Activated CD4-positive, alpha-beta T cell treated with anti-CD3 and anti-CD28 coated beads for 24 hours (primary cell): ENCODE measurements at regions not wholly inside any gene's neighbourhood (a gene's known extent, or its start where the extent isn't known, plus 50 kb on each side); places are given as distances from the start of the nearest gene placed in this dataset.

ENCODE experiments used
- DNase-seq, 2 donors: peaks; one replicate each; pipeline ENCODE4 v3.0.0-alpha.2; 2020; ENCODE audit warnings: low read depth in 2 of 2

DNA sequence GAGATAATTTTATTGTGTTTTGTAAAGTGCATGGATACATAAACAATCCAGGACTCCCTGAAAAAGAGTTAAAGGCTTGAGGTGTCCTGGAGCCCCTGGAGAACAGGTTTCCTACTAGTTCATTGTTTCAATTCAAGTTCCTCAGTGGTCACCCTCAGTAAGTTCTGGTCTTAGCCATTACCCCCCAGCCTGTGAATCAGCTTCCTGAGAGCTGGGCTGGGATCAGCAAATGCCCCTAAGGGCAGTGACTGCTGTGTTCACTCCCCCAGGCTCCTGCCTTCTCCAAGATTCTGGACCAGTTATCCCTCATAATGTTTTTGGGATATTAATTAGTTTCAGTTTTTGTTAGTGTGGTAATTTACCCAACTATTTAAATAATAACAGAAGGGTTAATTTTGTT is 151.6 kb upstream of the PRSS58 start:
- DNase-seq, result no peak

DNA sequence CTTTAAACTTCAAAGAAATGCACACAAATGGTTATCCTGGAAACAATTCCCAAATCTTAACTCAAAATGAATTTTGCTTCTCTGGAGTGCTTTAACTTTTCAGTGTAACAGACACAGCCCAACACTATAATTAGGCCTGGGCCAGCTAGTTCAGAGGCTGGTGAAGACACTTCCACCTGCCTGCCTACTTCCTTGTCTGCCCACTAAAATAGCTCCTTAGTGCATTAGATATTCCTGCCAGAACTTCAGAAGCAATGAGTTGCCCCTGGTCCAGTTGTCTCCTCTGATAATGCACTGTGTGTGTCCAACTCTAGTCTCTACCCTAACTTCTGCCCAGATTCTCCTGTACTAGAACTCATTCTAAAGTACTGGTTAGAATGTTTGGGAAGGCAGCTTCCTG is 150.9 kb upstream of the PRSS58 start:
- DNase-seq, result no peak

DNA sequence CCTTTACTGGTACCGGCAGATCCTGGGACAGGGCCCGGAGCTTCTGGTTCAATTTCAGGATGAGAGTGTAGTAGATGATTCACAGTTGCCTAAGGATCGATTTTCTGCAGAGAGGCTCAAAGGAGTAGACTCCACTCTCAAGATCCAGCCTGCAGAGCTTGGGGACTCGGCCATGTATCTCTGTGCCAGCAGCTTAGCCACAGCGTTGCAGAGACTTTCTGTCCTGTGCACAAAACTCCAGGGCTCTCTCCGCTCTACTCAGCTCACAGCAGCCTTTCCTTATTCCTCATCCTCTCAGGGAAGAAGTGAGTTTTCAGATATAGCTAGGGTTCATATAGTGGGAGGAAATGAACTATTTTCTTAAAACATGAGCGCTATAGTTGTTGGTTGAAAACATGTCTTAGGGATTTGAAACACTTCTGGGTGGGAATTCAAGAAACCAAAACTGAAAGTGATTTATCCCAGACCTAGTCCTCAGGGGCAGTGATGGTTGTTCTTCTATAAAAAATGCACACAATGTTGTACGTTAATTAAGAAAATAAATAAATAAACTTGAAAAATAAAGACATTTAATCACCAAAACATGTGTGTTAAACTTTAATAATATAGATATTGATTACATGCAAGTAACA is 150.2 kb upstream of the PRSS58 start:
- no peak for DNase-seq

DNA sequence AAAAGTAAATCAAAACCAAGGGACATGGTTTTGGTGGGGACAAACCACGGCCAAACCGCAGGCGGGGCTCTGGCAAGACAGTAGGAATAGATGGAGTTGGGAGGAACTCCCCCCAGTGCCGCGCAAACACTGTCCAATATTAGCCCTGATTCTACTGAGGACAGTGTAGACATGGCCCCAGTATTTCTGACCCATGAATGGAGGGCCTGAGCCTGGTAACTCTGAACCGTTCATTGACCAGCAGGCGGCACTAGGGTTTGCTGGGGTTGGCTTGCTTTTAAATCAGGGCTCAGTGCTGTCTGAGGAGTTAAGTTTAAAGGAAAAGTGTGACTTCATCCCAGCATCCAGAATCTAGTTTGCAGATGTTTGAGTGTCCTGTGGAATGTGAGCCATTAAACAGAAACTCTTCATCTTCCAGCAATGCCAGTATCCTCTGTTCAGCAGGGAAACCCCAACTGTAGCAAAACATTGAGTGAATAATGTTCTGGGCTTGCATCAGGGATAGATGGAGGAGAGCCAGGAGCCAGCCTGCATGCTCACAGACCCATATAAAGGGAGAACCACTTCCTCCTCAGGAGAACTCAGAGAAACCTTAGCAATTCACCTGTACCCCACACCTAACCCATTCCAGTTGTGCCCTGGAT is 147.4 kb upstream of the PRSS58 start:
- DNase-seq, result no peak

DNA sequence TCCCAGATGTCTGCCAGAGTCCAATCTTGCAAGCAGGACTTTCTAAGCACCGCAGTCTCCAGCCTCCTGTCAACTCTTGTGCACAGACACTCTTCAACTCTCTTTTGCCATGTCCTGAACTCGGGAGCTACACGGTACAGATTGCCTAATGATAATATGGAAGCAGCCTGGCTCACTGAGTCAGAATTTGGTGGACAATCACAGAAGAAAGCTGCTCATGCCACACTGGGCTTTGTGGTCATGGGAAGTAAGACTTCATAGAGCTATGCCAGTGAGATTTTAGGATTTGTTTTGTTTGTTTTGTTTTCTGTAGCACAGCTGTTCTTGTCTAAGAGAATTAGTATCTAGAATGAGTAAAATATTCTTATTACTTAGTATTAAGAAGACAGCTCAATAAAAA is 144.1 kb upstream of the PRSS58 start:
- DNase-seq, result no peak

DNA sequence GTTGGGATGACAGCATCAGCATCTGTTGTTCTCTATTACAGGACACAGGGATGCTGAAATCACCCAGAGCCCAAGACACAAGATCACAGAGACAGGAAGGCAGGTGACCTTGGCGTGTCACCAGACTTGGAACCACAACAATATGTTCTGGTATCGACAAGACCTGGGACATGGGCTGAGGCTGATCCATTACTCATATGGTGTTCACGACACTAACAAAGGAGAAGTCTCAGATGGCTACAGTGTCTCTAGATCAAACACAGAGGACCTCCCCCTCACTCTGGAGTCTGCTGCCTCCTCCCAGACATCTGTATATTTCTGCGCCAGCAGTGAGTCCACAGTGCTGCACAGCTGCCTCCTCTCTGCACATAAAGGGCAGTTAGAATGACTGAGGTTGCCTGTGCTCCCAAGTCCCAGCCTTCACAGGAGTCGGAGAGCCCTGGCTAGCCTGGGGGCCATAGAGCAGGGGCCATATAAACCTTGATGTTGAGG is 142.2 kb upstream of the PRSS58 start:
- DNase-seq, result no peak

DNA sequence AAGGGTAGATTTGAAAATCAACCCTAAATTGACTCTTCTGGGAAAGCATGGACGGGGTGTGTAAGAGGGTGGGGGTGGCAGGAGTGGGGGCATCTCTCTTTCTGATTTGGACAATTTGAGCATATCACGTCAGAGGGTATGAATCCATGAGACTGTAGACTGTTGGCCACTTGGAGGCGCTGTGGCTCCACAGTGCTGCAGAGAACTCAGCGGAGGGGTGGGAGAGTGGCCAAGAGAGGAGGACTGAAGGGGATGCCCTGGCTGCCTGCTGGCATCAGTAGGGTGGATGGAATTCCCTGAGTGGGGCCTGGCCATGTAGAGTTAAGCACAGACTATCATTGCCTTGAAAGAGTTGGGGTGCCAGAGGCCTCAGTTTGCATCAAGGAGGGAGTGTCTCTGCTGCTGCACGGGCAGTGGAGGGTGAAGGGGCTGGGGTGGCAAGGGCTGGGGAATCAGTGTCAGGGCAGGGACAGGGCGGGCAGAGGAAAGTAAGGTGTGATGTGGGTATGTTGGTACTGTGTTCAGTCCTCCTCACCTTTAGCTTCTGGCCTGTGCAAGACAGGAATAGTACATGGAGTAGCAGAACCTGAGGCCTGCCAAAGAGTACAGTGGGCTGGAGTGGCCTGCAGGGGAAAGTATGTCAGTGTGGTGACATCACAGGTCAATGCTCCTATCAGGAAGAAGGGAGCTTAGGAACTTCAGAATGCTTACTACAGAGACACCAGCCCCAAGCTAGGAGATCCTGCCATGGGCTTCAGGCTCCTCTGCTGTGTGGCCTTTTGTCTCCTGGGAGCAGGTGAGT is 133.5 kb upstream of the PRSS58 start:
- DNase-seq, result peak in 1 of 2 donors; percentile 44

DNA sequence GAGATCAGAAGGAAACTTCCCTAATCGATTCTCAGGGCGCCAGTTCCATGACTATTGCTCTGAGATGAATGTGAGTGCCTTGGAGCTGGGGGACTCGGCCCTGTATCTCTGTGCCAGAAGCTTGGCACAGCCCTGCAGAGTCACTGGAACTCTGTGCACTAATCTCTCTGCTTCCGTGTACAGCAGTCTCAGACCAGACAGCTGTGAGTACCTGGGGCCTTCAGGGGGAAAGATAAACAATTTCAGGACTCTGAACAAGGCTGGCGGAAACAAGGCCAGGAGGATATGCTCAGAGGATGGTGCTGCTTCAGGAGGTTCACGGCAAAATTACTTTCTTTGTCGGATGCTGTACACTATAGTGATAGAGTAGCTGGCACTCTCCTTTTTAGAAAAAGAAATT is 131.7 kb upstream of the PRSS58 start:
- no peak for DNase-seq

DNA sequence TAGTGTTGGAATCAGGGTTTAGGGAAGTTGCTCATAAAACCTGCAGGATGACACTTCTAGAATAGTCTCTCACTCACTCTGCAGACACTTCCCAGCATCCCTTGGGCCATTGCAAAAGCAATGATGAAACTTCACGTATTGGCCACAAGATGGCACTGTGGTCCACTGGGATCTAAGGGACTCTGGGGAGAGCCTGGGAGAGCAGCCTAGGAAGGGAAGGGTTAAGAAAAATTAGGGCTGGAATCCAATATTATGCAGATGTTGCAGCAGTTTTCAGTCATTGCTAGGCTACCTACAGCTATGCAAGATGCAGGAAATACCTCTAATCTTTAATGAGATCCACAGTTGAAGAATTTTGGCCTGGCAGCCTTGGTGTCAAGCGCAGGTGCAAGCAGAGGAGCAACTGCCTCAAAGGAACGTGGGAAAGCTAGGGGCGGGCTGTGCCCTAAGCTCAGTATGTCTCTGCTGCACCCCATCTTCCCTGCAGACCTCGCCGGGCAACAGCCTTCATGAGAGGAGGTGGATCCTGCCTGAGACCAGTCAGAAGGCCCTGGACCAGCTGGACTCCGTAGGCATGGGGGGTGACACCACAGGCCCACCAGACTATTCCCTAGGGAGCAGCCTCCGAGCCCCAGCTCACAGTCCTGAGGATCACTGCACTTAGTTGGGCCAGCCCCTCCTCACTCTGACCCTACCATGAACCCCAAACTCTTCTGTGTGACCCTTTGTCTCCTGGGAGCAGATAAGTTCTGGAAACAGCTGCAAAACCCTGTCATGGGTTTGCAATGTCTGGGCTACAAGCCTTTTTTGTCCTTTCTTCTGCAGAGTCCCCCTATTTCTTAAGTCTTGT is 127.9 kb upstream of the PRSS58 start:
- DNase-seq, result peak in 1 of 2 donors; percentile 11

DNA sequence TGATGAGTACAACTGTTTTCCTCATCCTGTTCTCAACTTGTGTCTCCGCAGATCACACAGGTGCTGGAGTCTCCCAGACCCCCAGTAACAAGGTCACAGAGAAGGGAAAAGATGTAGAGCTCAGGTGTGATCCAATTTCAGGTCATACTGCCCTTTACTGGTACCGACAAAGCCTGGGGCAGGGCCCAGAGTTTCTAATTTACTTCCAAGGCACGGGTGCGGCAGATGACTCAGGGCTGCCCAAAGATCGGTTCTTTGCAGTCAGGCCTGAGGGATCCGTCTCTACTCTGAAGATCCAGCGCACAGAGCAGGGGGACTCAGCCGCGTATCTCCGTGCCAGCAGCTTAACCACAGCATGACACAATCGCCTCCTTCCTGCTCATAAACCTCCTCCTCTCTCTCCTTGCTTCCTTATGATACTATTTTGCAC is 126.7 kb upstream of the PRSS58 start:
- peak in 1 of 2 donors; percentile 34 for DNase-seq

DNA sequence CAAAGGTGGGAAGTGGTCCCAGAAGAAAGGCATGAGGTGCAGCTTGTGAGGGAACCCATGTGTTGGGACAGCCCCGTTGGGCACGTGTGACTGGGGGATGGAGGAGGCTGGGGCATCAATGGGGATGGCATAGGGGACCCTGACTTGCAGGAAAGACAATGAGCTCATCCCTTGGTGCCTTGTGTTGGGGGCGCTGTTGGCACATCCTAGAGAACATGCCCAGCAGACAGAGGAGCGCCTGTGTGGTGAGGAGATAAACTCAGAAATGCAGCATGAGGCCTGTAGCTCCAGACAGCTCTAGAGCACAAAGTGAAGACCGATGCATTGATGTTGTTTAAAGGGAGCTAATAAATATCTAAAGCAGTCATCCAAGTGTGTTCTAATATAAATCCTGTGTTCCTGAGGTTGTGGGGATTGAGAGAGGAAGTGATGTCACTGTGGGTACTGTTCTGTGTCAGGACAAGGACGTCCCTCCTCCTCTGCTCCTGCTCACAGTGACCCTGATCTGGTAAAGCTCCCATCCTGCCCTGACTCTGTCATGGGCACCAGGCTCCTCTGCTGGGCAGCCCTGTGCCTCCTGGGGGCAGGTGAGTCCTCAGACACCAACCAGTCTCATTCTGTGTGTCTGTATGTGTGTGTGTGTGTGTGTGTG is 126.1 kb upstream of the PRSS58 start:
- DNase-seq, result no peak

DNA sequence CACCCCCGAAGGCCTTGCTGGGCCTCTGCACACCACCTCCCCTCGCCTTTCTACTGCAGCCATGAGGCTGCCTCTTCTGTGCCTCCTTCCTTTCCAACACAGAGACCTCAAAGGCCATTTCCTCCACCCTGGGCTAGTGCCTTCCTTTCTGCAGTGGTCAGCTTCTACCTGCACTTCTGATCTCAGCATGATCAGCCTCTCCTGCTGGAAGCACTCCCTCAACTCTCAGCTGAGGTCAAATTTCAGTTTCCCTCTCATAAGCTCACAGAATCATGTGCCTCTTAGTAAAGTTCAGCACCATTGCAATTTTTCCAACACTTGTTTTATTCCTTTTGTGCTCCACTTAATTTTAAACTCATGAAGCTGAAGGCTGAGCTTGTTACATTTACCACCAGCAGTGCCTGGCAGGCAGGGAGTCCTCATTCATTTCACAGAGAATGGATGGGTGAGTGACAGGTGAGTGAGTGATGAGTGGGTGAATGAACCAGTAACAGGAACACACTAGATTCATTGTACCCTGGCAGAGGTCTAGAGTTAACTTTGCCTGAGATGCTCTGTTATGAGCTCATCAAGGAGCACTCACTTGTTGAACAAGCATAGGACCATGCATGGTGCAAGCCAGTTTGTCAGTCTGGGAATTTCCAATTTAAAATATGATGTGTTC is 124.0 kb upstream of the PRSS58 start:
- no peak for DNase-seq

DNA sequence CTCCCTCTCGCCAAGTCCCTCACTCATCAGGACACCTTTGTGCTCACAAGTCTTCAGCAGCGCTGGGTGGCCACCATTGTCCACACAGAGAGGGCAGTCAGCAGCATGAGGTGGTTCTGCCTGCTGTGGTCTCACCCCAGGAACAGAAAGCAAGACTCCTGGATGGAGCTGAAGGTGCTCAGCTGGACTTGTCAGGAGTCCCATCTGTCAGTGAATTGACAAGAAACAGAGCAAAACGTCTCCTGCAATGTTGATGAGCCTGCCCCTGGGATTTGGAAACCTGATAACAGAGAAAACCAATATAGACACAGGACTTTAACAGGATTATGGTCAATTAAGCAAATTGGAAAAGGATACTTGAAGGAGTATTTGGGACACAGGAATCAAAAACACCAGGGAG is 122.2 kb upstream of the PRSS58 start:
- DNase-seq, result no peak

DNA sequence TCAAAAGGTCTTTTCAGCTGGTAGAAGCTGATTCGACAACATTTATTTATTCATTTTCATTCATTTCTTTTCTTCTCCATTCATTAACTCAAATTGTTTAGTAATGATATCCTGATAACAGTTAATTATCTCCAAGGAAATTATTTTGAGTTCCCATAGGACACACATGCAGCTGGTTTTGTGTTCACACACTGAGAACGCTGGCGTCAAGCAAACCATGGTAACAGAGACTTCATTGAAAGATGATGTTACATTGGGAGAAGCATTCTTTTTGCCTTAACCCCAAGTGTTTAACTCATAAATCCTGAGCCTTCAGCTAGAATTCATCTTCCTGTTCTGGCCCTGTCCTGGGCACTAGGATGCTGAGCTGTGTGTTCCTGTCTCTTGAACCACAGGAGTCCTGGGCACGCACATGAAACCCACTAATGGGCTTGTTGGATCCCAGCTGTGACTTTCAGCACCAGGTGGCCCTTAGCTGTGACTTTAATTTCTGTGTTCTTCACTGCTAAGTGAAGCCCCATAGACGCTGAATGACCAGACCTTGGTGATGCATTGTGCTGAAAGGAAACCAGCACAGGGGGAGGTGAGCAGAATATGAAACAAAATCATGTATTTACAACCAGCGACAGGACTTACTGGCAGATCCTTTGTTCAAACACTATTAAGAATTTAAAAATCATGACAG is 121.5 kb upstream of the PRSS58 start:
- no peak for DNase-seq

DNA sequence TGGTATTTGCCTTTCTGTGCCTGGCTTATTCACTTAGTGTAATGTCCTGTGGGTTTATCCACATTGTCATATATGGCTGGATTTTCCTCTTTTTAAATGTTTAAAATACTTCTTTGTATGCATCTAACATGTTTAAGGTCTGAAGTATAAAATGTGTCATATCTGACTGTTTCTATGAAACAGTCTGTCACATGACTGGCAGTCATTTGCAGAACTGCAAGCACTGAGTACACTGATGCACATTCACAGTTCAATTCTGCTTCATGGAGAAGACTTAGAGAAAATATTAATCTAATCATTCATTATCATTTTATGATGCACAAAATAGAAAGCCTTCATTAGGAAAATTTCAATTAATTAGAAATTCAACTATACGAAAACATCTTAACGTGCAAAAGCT is 119.7 kb upstream of the PRSS58 start:
- DNase-seq, result no peak

DNA sequence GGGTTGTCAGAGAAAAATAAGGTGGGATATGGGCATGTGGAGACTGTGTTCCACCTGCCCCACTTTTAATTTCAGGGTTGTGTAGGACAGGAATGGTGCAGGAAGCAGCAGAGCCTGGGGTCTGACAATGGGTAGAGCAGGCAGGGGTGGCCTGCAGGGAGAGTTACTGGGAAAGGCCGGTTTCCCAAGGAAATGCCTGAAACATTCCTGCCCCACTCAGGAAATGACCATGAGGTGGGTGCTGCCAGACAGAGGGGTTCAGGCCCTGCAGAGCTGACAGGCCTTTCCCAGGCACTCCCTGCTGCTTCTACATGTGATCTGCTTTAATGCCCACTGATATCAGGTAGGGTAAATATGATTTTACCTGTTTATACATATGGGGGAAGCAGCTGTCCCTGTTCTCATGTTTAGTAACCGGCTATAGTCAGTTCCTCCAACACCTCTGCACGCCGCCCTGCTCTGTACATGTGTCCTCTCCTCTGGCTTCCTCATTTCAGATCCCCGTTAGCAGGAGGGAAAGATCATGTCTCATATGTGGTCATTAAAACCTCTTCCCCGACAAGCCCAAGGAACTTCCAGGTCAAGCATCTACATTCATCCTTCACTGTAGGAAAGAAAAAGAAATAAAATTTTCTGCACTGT is 118.6 kb upstream of the PRSS58 start:
- DNase-seq, result no peak

DNA sequence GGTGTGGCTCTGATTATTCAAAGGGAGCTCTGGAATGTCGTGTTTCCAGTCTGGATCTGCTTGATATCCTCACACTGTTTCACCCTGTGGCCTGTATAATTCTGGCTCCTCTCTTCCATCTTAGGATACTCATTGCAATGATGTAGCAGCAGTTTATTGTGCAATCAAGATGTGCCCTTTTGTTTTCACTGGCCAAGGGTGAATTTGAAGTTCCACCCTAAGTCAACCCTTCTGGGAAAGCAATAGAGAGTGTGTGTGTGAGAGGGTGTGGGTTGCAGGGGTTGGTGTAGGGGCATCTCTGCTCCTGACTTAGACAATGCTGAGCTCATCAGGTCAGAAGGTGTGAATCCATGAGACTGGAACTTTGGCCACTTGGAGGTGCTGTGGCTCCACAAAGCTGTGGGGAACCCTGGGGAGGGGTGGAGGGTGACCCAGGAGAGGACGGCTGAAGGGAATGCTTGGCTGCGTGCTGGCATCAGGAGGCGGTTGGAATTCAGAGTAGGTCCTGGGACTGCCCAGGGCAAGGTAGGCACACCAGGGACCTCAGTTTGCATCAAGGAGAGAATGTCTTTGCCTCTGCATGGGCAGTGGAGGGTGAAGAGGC is 118.0 kb upstream of the PRSS58 start:
- DNase-seq, result no peak

DNA sequence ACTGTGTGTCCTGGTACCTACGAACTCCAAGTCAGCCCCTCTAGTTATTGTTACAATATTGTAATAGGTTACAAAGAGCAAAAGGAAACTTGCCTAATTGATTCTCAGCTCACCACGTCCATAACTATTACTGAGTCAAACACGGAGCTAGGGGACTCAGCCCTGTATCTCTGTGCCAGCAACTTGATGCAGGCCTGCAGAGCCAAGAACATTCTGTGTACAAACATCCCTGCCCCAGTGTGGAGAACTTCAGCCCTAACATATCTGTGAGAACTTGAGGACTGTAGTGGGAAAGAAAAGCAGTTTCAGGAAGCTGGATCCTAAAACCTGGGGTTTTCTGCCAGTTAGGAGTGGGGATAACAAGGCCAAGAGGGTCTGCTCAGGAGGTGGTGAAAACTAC is 114.9 kb upstream of the PRSS58 start:
- DNase-seq, result no peak
